B cell (primary cell): ENCODE measurements at regions not wholly inside any gene's neighbourhood (a gene's known extent, or its start where the extent isn't known, plus 50 kb on each side); places are given as distances from the start of the nearest gene placed in this dataset.

Experiments
- ATAC-seq: fragments of 200-7000 bp; cut with Tn5 transposase; one replicate; pipeline ENCODE4 v1.10.0; 2021; ENCODE audit warnings: low read depth, mild to moderate bottlenecking, moderate number of reproducible peaks, moderate library complexity
- CTCF ChIA-PET: fragments of 350-600 bp; sonication (Branson Sonifier 250); formaldehyde crosslinking; loops from one replicate; lab custom pipeline; 2021; ENCODE audit warnings: antibody characterized with exemption, inconsistent platforms; lab: Charles Lee
- POLR2A ChIA-PET: fragments of 350-600 bp; sonication (Branson Sonifier 250); formaldehyde crosslinking; loops from one replicate; lab custom pipeline; 2021; ENCODE audit warnings: antibody characterized with exemption; lab: Charles Lee
- DNase-seq: peaks from one replicate; pipeline ENCODE4 v3.0.0; 2013
- H2AFZ ChIP-seq: 2 replicates; pipeline ENCODE4 v1.6.1; 2012; ENCODE audit warnings: mild to moderate bottlenecking, low read depth, low read length; ENCODE audit not compliant: insufficient read depth, poor library complexity, severe bottlenecking
- H3K27ac ChIP-seq, 2 donors: 1 replicate in 1 of 2; 2 replicates in 1 of 2; pipeline ENCODE4 v1.5.1; 2012 to 2013; ENCODE audit warnings: low read length in 2 of 2, mild to moderate bottlenecking in 2 of 2, moderate library complexity in 1 of 2
- H3K27me3 ChIP-seq, 4 experiments: fragments of 200-600 bp in 1 of 4; sonication (generic) in 1 of 4; replicated peaks in 1 of 4; 1 replicate in 2 of 4; 2 replicates in 2 of 4; pipeline versions ENCODE4 v1.6.1 to v1.7.0; 2013 to 2016; ENCODE audit warnings: low read length in 3 of 4, mild to moderate bottlenecking in 2 of 4, mixed read lengths in 1 of 4, moderate library complexity in 1 of 4; ENCODE audit not compliant: insufficient read depth in 4 of 4, control insufficient read depth in 3 of 4; ENCODE audit errors: control extremely low read depth in 1 of 4
- H3K36me3 ChIP-seq, 2 experiments: replicated peaks in 1 of 2; 1 replicate in 1 of 2; 2 replicates in 1 of 2; pipeline versions ENCODE4 v1.6.1 to v1.7.1; 2013; ENCODE audit warnings: low read length in 1 of 2; ENCODE audit not compliant: insufficient read depth in 2 of 2, control insufficient read depth in 1 of 2; ENCODE audit errors: control extremely low read depth in 1 of 2, extremely low read depth in 1 of 2
- H3K4me1 ChIP-seq, 2 donors: fragments of 200-600 bp in 1 of 2; sonication (generic) in 1 of 2; 1 replicate in 1 of 2; 2 replicates in 1 of 2; pipeline versions ENCODE4 v1.5.1 to v1.6.1; 2013 to 2017; ENCODE audit warnings: low read length in 2 of 2; ENCODE audit not compliant: control insufficient read depth in 2 of 2, insufficient read depth in 2 of 2
- H3K4me2 ChIP-seq: replicated peaks from 2 replicates; pipeline ENCODE3; 2012; ENCODE audit warnings: mild to moderate bottlenecking, low read depth, low read length; ENCODE audit not compliant: poor library complexity, severe bottlenecking
- H3K4me3 ChIP-seq, 5 experiments: fragments of 200-600 bp in 1 of 5; sonication (generic) in 1 of 5; 1 replicate in 3 of 5; 2 replicates in 2 of 5; pipeline versions ENCODE4 v1.5.1 to v1.7.0; 2011 to 2016; ENCODE audit warnings: low read length in 4 of 5, mild to moderate bottlenecking in 4 of 5, low read depth in 2 of 5, control low read depth in 1 of 5, moderate library complexity in 1 of 5; ENCODE audit not compliant: insufficient read depth in 1 of 5; ENCODE audit errors: control extremely low read depth in 1 of 5, extremely low read depth in 1 of 5
- H3K79me2 ChIP-seq: fragments of 200-600 bp; sonication (generic); one replicate; pipeline ENCODE4 v1.6.0; 2016; ENCODE audit warnings: low read length; ENCODE audit not compliant: control insufficient read depth, insufficient read depth
- H3K9ac ChIP-seq: fragments of 200-600 bp; sonication (generic); 2 replicates; pipeline ENCODE4 v1.6.1; 2017; ENCODE audit warnings: mild to moderate bottlenecking, low read length, moderate library complexity
- H3K9me3 ChIP-seq, 3 donors: one replicate each; pipeline versions ENCODE4 v1.6.1 to v1.7.1; 2013; ENCODE audit warnings: low read length in 2 of 3; ENCODE audit not compliant: control insufficient read depth in 2 of 3, insufficient read depth in 1 of 3; ENCODE audit errors: control extremely low read depth in 1 of 3
- H4K20me1 ChIP-seq: 2 replicates; pipeline ENCODE4 v1.6.0; 2012; ENCODE audit warnings: mild to moderate bottlenecking, low read length; ENCODE audit not compliant: insufficient read depth, control insufficient read depth, poor library complexity, severe bottlenecking
- H3K27ac Mint-ChIP-seq: one replicate; pipeline ENCODE4 v1.8.0; 2021; ENCODE audit warnings: mixed read lengths
- H3K27me3 Mint-ChIP-seq: one replicate; pipeline ENCODE4 v1.8.0; 2021; ENCODE audit warnings: mixed read lengths
- H3K4me1 Mint-ChIP-seq: one replicate; pipeline ENCODE4 v1.8.0; 2021; ENCODE audit warnings: mixed read lengths
- H3K4me3 Mint-ChIP-seq: one replicate; pipeline ENCODE4 v1.8.0; 2021; ENCODE audit warnings: mixed read lengths
- H3K9me3 Mint-ChIP-seq: one replicate; pipeline ENCODE4 v1.8.0; 2022; ENCODE audit warnings: mixed read lengths; ENCODE audit not compliant: insufficient read depth
- CTCF ChIP-seq: fragments of 200-600 bp; IDR thresholded peaks from one replicate; pipeline ENCODE4 v1.8.0; 2022; ENCODE audit warnings: antibody characterized with exemption, mild to moderate bottlenecking
- EZH2 ChIP-seq: IDR thresholded peaks from 2 replicates; pipeline ENCODE4 v1.6.1; 2012; ENCODE audit warnings: borderline replicate concordance, low read depth, mild to moderate bottlenecking, moderate library complexity, low read length; ENCODE audit not compliant: insufficient read depth, poor library complexity, severe bottlenecking
- intact Hi-C: fragments of 100-400 bp; cut with micrococcal nuclease; formaldehyde crosslinking; loops from one replicate; pipeline ENCODE4 v1.10.0; 2022

GRCh38 chr6:81484251-81484650 is 268.2 kb downstream of the TENT5A start:
- intact Hi-C loops = no loop called here
- Mint-ChIP-seq H3K4me3 (no peak overlapping the region), H3K27me3 (no peaks in the 10 kb centered on the region), H3K27ac (no peak overlapping the region), H3K9me3 (no peaks in the 10 kb centered on the region), H3K4me1 (no peaks in the 10 kb centered on the region)
- Histone ChIP-seq H3K9me3 (no peaks in the 10 kb centered on the region), H3K27me3 (no peaks in the 10 kb centered on the region), H4K20me1 (no peaks in the 10 kb centered on the region), H3K79me2 (no peaks in the 10 kb centered on the region), H3K4me2 (no peak overlapping the region), H3K36me3 (no peaks in the 10 kb centered on the region), H3K4me3 (no peak overlapping the region), H3K9ac (no peak overlapping the region), H2AFZ (no peak overlapping the region), H3K27ac (no peak overlapping the region), H3K4me1 (no peaks in the 10 kb centered on the region)
- ATAC-seq (no peak), DNase-seq (no peak)
- CTCF ChIA-PET = no interaction called here
- POLR2A ChIA-PET = no interaction called here
- no peak for TF ChIP-seq EZH2
- no peak for TF ChIP-seq CTCF

GRCh38 chr6:81480139-81480538 is 272.3 kb downstream of the TENT5A start:
- no peak overlapping the region for H3K4me2 ChIP-seq
- POLR2A ChIA-PET = no interaction called here
- no peaks in the 10 kb centered on the region for H3K79me2 ChIP-seq
- CTCF ChIA-PET = no interaction called here
- H2AFZ ChIP-seq = no peak overlapping the region
- H3K4me1 ChIP-seq = no peaks in the 10 kb centered on the region
- Mint-ChIP-seq H3K27me3 (no peaks in the 10 kb centered on the region), H3K4me1 (no peaks in the 10 kb centered on the region), H3K27ac (no peak overlapping the region), H3K9me3 (peaks cover 3% of the 10 kb centered on the region), H3K4me3 (no peak overlapping the region)
- no peak overlapping the region for H3K9ac ChIP-seq
- no peak overlapping the region for H3K27ac ChIP-seq
- H3K27me3 ChIP-seq = no peaks in the 10 kb centered on the region
- intact Hi-C loops = no loop called here
- no peak for DNase-seq
- H4K20me1 ChIP-seq = no peaks in the 10 kb centered on the region
- no peak for TF ChIP-seq CTCF
- H3K9me3 ChIP-seq = no peaks in the 10 kb centered on the region
- H3K4me3 ChIP-seq = no peak overlapping the region
- no peak for ATAC-seq
- H3K36me3 ChIP-seq = no peaks in the 10 kb centered on the region
